ENCODE measurements at regions not wholly inside any gene's neighbourhood (a gene's known extent, or its start where the extent isn't known, plus 50 kb on each side); places are given as distances from the start of the nearest gene placed in this dataset.

DNA sequence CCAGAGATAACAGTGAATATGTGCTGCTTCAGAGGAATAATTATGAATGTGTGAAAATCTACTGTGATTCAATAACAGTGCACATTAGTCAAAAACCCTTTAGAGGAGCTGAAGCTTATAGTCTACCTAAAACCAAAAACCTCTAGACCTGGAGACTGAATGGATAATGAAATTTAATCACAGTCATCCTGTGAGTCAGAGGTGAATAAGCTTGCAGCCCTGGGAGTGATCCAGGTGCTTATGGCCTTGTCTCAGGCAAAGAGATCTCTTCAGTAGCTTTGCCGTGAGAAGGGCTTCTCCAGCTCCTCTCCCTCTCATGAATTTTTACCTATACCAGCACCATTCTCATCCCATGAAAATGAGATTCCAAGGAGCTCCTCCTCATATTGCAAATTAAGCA, 81.3 kb upstream of the RGS4 start (continued):
- TF ChIP-seq NRF1 (IDR thresholded peaks at IDR 0.05; ENCODE audit: low read depth, low read length), result no peak
- no peak for TF ChIP-seq MAFK (IDR thresholded peaks at IDR 0.05; ENCODE audit: low read depth, low read length)
- TF ChIP-seq, protein P1, sequence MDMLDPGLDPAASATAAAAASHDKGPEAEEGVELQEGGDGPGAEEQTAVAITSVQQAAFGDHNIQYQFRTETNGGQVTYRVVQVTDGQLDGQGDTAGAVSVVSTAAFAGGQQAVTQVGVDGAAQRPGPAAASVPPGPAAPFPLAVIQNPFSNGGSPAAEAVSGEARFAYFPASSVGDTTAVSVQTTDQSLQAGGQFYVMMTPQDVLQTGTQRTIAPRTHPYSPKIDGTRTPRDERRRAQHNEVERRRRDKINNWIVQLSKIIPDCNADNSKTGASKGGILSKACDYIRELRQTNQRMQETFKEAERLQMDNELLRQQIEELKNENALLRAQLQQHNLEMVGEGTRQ (IDR thresholded peaks at IDR 0.05; ENCODE audit: low read length), result no peak
- no peak for TF ChIP-seq JUN (IDR thresholded peaks at IDR 0.05; ENCODE audit: low read depth, low read length)
- TF ChIP-seq, protein P2, sequence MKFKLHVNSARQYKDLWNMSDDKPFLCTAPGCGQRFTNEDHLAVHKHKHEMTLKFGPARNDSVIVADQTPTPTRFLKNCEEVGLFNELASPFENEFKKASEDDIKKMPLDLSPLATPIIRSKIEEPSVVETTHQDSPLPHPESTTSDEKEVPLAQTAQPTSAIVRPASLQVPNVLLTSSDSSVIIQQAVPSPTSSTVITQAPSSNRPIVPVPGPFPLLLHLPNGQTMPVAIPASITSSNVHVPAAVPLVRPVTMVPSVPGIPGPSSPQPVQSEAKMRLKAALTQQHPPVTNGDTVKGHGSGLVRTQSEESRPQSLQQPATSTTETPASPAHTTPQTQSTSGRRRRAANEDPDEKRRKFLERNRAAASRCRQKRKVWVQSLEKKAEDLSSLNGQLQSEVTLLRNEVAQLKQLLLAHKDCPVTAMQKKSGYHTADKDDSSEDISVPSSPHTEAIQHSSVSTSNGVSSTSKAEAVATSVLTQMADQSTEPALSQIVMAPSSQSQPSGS (IDR thresholded peaks at IDR 0.05; ENCODE audit: low read length), result no peak
- TF ChIP-seq HDAC6 (IDR thresholded peaks at IDR 0.05; ENCODE audit: low read depth, low read length), result no peak
